D721Med (cell line): ENCODE measurements at regions not wholly inside any gene's neighbourhood (a gene's known extent, or its start where the extent isn't known, plus 50 kb on each side); places are given as distances from the start of the nearest gene placed in this dataset.

Source experiments
- DNase-seq: peaks from one replicate; pipeline ENCODE4 v3.0.0; 2011; ENCODE audit warnings: low spot score; ENCODE audit not compliant: insufficient read length
- FAIRE-seq: peaks from 2 replicates; lab custom pipeline; 2011; peaks lifted over from hg19 to GRCh38; lab: Jason Lieb, UNC
- TF ChIP-seq, protein P1 (sequence below): IDR thresholded peaks from 2 replicates; pipeline ENCODE4 v1.5.1; 2012; ENCODE audit warnings: mild to moderate bottlenecking, control low read depth; ENCODE audit not compliant: insufficient read depth; ENCODE audit errors: missing control alignments

- TF ChIP-seq, protein P1, sequence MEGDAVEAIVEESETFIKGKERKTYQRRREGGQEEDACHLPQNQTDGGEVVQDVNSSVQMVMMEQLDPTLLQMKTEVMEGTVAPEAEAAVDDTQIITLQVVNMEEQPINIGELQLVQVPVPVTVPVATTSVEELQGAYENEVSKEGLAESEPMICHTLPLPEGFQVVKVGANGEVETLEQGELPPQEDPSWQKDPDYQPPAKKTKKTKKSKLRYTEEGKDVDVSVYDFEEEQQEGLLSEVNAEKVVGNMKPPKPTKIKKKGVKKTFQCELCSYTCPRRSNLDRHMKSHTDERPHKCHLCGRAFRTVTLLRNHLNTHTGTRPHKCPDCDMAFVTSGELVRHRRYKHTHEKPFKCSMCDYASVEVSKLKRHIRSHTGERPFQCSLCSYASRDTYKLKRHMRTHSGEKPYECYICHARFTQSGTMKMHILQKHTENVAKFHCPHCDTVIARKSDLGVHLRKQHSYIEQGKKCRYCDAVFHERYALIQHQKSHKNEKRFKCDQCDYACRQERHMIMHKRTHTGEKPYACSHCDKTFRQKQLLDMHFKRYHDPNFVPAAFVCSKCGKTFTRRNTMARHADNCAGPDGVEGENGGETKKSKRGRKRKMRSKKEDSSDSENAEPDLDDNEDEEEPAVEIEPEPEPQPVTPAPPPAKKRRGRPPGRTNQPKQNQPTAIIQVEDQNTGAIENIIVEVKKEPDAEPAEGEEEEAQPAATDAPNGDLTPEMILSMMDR, result no peak
- DNase-seq (no peak), FAIRE-seq (no peak)
Observed at GRCh38 chr1:79550402-79550801, 543.9 kb upstream of the ADGRL4 start.

DNA sequence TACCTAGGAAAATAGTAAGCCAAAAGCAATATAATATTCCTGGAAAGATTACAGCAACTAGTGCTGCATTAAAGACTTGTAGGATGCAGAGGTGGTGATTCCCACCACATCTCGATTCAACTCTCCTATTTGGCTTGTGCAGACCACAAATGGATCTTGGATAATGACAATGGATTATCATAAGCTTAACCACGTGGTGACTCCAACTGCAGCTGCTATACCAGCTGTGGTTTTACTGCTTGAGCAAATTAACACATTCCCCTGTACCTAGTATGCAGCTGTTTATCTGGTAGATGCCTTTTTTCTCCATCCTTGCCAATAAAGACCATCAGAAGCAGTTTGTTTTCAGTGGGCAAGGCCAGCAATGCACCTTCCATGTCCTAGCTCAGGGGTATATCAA lies 542.7 kb upstream of the ADGRL4 start:
- FAIRE-seq (no peak), DNase-seq (no peak)
- TF ChIP-seq, protein P1, result no peak

DNA sequence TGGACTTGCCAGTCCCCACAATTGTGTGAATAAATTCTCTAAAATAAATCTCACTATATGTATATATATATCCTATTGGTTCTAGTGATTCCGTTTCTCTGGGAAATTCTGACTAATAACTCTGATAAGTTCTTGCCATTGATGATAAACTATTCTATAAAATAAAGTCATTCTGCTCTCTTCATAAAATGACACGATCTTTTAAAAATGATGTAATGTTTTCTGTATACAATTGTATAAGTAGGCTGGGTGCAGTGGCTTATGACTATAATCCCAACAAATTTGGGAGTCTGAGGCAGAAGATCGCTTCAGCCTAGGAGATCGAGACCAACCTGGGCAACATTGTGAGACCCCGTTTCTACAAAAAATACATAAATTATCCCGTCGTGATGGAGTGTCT lies 541.0 kb upstream of the ADGRL4 start:
- TF ChIP-seq, protein P1, result no peak
- no peak for DNase-seq
- no peak for FAIRE-seq

- TF ChIP-seq, protein P1, result no peak
- no peak for FAIRE-seq
- no peak for DNase-seq
Observed at GRCh38 chr1:79543394-79543793, 536.9 kb upstream of the ADGRL4 start.

- DNase-seq (no peak), FAIRE-seq (no peak)
- TF ChIP-seq, protein P1, result no peak
Observed at GRCh38 chr1:79539001-79539400, 532.5 kb upstream of the ADGRL4 start.

DNA sequence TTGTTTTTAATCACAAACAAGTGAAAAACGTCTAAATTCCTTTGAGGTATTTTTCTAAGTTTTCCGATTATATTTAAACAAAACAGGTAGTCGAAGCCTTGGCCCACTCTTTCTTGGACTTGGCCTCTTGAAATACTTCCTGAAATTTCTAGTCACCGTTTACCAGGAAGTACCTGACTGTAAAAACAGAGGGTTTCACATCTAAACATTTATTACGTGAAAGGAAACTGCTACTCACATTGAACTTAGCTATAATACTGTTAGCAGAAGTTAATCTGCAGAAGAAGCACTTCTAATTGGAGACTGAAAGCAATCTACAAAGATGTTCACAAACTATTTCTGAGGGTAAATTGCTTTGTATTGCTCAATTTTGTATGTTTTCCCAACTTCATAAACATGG lies 526.0 kb upstream of the ADGRL4 start:
- TF ChIP-seq, protein P1, result no peak
- DNase-seq (no peak), FAIRE-seq (no peak)

DNA sequence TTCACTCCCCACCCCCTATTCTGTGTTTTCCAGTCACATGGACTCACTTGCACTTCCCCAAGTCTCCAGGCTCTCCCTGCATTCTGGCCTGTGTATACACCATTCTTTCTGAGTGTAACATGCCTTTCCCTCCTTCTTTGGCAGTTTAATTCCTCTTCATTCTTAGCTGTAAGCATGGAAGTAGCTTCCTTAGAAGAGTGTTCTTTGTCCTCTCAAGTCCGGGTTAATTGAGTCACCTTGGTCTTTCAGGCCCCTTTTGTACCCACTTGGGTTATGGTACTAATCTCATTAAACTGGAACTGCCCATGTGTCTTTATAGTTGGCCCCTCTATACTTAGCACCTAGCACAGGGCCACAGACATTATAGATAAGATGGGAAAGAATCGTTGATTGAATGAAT lies 525.3 kb upstream of the ADGRL4 start:
- TF ChIP-seq, protein P1, result no peak
- no peak for FAIRE-seq
- no peak for DNase-seq
